Heart left ventricle (tissue), 16 donors: ENCODE measurements at regions not wholly inside any gene's neighbourhood (a gene's known extent, or its start where the extent isn't known, plus 50 kb on each side); places are given as distances from the start of the nearest gene placed in this dataset.

ENCODE experiments used
- ATAC-seq, 4 donors: fragments of 200-7000 bp; cut with Tn5 transposase; one replicate each; pipeline ENCODE4 v1.9.1; 2020 to 2022; ENCODE audit warnings: moderate library complexity in 4 of 4, mild to moderate bottlenecking in 3 of 4, moderate number of reproducible peaks in 1 of 4
- DNase-seq, 5 donors: peaks; one replicate each; pipeline ENCODE4 v3.0.0-alpha.2; 2020
- H3K27ac ChIP-seq, 12 donors: fragments of 200-600 bp; sonication (generic) in 4 of 12; one replicate each; pipeline versions ENCODE4 v1.5.0 to v1.8.0; 2016 to 2022; ENCODE audit warnings: mild to moderate bottlenecking in 2 of 12
- H3K27me3 ChIP-seq, 9 donors: fragments of 200-600 bp; sonication (generic) in 2 of 9; one replicate each; pipeline versions ENCODE4 v1.5.1 to v1.8.0; 2016 to 2022; ENCODE audit warnings: mild to moderate bottlenecking in 3 of 9
- H3K36me3 ChIP-seq, 9 donors: fragments of 200-600 bp; sonication (generic) in 2 of 9; one replicate each; pipeline versions ENCODE4 v1.5.0 to v1.8.0; 2018 to 2022; ENCODE audit warnings: mild to moderate bottlenecking in 2 of 9
- H3K4me1 ChIP-seq, 12 donors: fragments of 200-600 bp; sonication (generic) in 4 of 12; one replicate each; pipeline versions ENCODE4 v1.5.0 to v1.8.0; 2016 to 2022; ENCODE audit warnings: mild to moderate bottlenecking in 3 of 12
- H3K4me3 ChIP-seq, 12 donors: fragments of 200-600 bp; sonication (generic) in 4 of 12; one replicate each; pipeline versions ENCODE4 v1.5.0 to v1.8.0; 2017 to 2022; ENCODE audit warnings: mild to moderate bottlenecking in 9 of 12, moderate library complexity in 4 of 12
- H3K9me3 ChIP-seq, 12 donors: fragments of 200-600 bp; sonication (generic) in 4 of 12; one replicate each; pipeline versions ENCODE4 v1.5.0 to v1.8.0; 2016 to 2022; ENCODE audit warnings: mild to moderate bottlenecking in 1 of 12
- POLR2A ChIP-seq, 2 donors: fragments of 450-650 bp; IDR thresholded peaks; one replicate each; pipeline ENCODE4 v1.6.1; 2017; ENCODE audit warnings: antibody characterized with exemption in 2 of 2, mild to moderate bottlenecking in 2 of 2, moderate library complexity in 2 of 2
- WGBS, 4 donors: extraction: QIAGEN DNeasy Blood & Tissue Kit in 2 of 4; methylation state at CpG; one replicate each; pipeline versions ENCODE4 v1.1.5 to v1.1.7; 2013 to 2018; 5-methylcytosine and 5-hydroxymethylcytosine counted together
- intact Hi-C, 10 donors: fragments of 100-400 bp; cut with DNase I; formaldehyde crosslinking; loops; one replicate each; pipeline versions ENCODE4 v1.11.1 to v1.14.2; 2022
- TF ChIP-seq, protein P1 (sequence below), 12 donors: fragments of 200-600 bp; sonication (generic) in 4 of 12; IDR thresholded peaks; one replicate each; pipeline versions ENCODE4 v1.5.0 to v1.8.0; 2018 to 2022; ENCODE audit warnings: antibody characterized with exemption in 12 of 12, mild to moderate bottlenecking in 5 of 12
- donor health status: ischemic (EF 13 %, LVEDD 7.1; RV severe dilation, severe dysfunction).
- donor health status: healthy with polysubstance abuse.
- donor health status: DM: no; HTN: yes; CAD: no.
- donor health status: DM: no; HTN: no; CAD: no.
- donor health status: ischemic (EF 25% LVEDD 6.9; RV normal size, moderate dysfunction).
- donor health status: ischemic (EF 25% LVEDD 5.7; RV mildly dilated, moderate dysfunction).
- donor health status: healthy.
- donor health status: DM: yes; HTN: yes; CAD: no.
- donor health status: ischemic (EF 35%, LVEDD 5.7; RV mildly dilated, moderate dysfunction).
- donor health status: nonischemic (EF 11% LVEDD 7.7; RV severe dilation, severe dysfunction).
- donor health status: DM: yes; HTN: yes; CAD: no.
- donor health status: PGD.
- donor health status: ischemic (EF 29% LVEDD 5.4; RV normal size, mild dysfunction).
- donor health status: nonischemic (EF 23%, LVEDD 6.1; RV moderate dilation, normal function).

DNA sequence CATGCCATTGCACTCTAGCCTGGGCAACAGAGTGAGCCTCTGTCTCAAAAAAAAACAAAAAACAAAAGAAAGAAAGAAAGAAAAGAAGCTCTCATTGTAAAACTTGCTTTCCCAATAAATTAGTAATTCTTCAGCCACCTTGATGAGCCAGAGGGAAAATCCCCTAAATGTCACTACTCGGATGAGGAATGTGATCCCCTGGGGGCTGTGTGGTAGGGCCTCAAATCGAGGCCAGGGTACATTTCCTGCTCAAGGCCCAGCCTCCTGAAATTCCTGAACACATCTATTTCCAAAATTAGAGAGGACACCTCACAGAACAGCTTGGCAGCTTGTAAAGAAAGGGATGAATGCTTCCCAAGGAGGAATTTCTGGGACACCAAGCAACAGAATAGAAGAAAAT lies 147.1 kb upstream of the SESN3 start:
- ATAC-seq, result no peak

DNA sequence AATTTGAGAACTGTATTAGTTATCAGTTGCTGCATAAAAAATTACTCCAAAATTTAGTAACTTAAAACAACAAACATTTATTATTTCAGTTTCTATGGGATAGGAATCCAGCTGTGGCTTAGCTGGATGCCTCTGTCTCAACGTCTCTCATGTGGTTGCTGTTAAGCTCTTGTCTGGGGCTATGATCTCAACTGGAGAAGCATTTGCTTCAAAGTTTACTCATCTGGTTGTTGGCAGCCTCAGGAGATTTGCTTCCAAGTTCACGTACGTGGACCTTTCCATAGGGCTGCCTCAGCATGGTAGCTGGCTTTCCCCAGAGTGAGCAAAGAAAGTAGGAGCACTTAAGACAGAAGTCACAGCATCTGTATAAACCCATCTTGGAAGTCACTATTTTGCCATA lies 144.9 kb upstream of the SESN3 start:
- TF ChIP-seq, protein P1, sequence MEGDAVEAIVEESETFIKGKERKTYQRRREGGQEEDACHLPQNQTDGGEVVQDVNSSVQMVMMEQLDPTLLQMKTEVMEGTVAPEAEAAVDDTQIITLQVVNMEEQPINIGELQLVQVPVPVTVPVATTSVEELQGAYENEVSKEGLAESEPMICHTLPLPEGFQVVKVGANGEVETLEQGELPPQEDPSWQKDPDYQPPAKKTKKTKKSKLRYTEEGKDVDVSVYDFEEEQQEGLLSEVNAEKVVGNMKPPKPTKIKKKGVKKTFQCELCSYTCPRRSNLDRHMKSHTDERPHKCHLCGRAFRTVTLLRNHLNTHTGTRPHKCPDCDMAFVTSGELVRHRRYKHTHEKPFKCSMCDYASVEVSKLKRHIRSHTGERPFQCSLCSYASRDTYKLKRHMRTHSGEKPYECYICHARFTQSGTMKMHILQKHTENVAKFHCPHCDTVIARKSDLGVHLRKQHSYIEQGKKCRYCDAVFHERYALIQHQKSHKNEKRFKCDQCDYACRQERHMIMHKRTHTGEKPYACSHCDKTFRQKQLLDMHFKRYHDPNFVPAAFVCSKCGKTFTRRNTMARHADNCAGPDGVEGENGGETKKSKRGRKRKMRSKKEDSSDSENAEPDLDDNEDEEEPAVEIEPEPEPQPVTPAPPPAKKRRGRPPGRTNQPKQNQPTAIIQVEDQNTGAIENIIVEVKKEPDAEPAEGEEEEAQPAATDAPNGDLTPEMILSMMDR (IDR thresholded peaks at IDR 0.05), result no peak
- TF ChIP-seq POLR2A (IDR thresholded peaks at IDR 0.05), result no peak
- H3K27ac ChIP-seq, result no peak overlapping the region
- H3K4me3 ChIP-seq, result no peak overlapping the region
- no peaks in the 10 kb centered on the region for H3K36me3 ChIP-seq
- H3K4me1 ChIP-seq, result no peaks in the 10 kb centered on the region
- WGBS, 4 donors, result 57 to 66% (median 59%) methylated on average over 3 of the region's 3 CpGs
- no peaks in the 10 kb centered on the region for H3K9me3 ChIP-seq
- intact Hi-C loops, result no loop called here
- no peak for ATAC-seq
- no peaks in the 10 kb centered on the region for H3K27me3 ChIP-seq
- DNase-seq, result no peak

More for the DNA sequence above, 147.1 kb upstream of the SESN3 start:
- H3K27ac ChIP-seq, result no peak overlapping the region
- intact Hi-C loops, result no loop called here
- TF ChIP-seq, protein P1 (IDR thresholded peaks at IDR 0.05), result no peak
- TF ChIP-seq POLR2A (IDR thresholded peaks at IDR 0.05), result no peak
- DNase-seq, result no peak
- no peaks in the 10 kb centered on the region for H3K36me3 ChIP-seq
- WGBS, 4 donors, result 34 to 68% (median 46%) methylated on average over 2 of the region's 2 CpGs
- H3K27me3 ChIP-seq, result no peaks in the 10 kb centered on the region
- no peaks in the 10 kb centered on the region for H3K4me1 ChIP-seq
- H3K4me3 ChIP-seq, result no peak overlapping the region
- no peaks in the 10 kb centered on the region for H3K9me3 ChIP-seq

DNA sequence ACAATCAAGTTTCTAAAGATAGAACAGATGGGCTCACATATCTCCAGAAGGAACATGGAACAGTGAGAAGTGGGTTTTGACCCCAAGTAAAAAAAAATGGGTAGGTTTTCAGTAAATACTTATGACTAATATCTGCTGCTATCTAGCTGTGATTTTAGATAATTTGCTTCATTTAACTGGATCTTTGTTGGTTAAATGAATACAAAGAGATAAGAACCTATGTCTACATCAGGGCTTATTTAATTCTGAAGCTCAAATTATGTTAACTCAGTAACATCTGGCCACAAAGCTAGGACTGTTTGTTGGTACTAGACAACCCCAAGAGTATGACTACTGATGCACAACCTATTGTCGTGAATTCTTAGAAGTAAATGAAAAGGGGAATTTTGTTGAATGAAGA lies 144.4 kb upstream of the SESN3 start:
- 93 to 99% (median 94%) methylated on average over 1 of the region's 1 CpG for WGBS, 4 donors
- TF ChIP-seq POLR2A (IDR thresholded peaks at IDR 0.05), result no peak
- TF ChIP-seq, protein P1 (IDR thresholded peaks at IDR 0.05), result no peak

DNA sequence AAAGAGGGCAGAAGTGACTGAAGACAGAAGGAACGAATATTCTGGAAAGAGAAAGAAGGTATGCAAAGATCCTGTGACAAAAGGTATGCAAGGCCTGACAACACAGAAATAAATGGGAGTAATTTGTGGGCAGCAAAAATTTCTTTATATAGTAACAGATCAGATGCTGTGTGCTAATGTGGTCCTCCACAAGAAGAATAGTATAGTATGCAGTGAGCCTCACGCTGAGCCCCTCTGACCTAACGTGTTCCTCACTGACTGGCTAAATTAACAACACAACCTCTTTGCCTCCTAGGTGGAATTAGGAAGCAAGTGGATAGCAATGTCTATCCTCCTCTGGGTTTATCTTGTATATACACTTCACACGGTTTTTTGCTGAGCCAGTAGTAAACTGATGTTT lies 143.1 kb upstream of the SESN3 start:
- Histone ChIP-seq H3K27me3 (no peaks in the 10 kb centered on the region), H3K27ac (no peak overlapping the region), H3K9me3 (no peaks in the 10 kb centered on the region), H3K4me3 (no peak overlapping the region), H3K4me1 (no peaks in the 10 kb centered on the region), H3K36me3 (no peaks in the 10 kb centered on the region)
- TF ChIP-seq, protein P1 (IDR thresholded peaks at IDR 0.05), result no peak
- no peak for TF ChIP-seq POLR2A (IDR thresholded peaks at IDR 0.05)
- ATAC-seq (no peak), DNase-seq (no peak)
- intact Hi-C loops, result no loop called here
- 77 to 88% (median 80%) methylated on average over 4 of the region's 4 CpGs for WGBS, 4 donors

More for the DNA sequence above, 144.4 kb upstream of the SESN3 start:
- no peaks in the 10 kb centered on the region for H3K9me3 ChIP-seq
- no peak overlapping the region for H3K27ac ChIP-seq
- H3K27me3 ChIP-seq, result no peaks in the 10 kb centered on the region
- H3K4me1 ChIP-seq, result no peaks in the 10 kb centered on the region
- DNase-seq (no peak), ATAC-seq (no peak)
- H3K36me3 ChIP-seq, result no peaks in the 10 kb centered on the region
- intact Hi-C loops, result no loop called here
- H3K4me3 ChIP-seq, result no peak overlapping the region
